HG03066 (cell line): ENCODE measurements at regions not wholly inside any gene's neighbourhood (a gene's known extent, or its start where the extent isn't known, plus 50 kb on each side); places are given as distances from the start of the nearest gene placed in this dataset.
"Not testable (repeated sequence)": the region's sequence is repeated elsewhere in the genome, so short reads cannot be mapped to it uniquely, and the experiment has no call there.

ENCODE experiments used
- ATAC-seq: cut with Tn5 transposase; IDR thresholded peaks from one replicate; pipeline ENCODE4 v1.9.1; 2021; ENCODE audit warnings: low read depth; ENCODE audit not compliant: unreplicated experiment

DNA sequence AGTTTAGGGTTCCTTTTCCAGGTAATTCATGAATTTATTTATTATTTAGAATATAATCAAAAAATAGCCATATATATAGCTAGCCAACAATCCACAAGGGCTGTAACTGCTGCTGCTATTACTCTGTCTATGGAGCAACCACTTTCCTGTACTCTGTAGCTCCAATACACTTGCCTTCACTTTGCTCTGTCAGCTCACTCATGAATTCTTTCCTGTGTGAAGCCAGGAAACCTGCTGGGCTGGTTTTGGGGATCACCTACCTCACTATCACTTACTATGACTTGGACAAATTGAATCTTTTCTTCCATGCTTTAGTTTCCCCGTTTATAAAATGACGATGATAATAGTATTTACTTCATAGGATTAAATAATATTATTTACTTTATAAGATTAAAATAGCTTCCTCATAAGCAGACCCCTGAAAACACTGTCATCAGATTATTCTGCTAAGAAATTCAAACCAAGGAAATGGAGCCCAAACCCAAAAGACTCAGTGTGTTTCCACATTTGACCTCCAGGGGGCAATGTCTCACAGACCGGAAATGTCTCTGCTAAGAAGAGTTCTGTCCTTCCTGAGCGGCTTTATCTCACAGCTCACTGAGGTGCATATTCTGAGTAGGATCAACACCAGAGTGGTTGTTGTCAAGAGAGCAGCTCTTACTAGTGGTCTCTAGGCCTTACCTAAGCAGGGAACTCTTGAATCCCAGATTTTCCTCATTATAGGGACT is 457.1 kb downstream of the DAD1 start:
- no peak for ATAC-seq

DNA sequence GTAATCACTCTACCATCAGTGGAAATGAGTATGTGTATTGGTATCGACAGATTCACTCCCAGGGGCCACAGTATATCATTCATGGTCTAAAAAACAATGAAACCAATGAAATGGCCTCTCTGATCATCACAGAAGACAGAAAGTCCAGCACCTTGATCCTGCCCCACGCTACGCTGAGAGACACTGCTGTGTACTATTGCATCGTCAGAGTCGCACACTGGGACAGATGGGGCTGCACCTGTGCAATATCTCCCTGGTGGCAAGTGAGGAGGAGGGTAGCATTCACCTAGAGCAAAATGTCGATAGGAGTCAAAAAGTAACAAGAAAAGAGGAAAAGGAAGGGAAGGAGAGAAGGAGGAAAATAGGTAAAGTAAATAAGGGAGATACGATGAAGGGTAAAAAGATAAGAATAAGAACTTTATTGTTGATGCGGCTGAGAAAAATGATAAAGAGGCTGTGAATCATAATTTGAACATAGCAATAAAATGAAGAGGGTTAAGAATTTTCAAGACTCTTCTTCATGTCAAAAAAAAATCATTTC is 450.5 kb upstream of the OR4E1 start:
- ATAC-seq = no peak

DNA sequence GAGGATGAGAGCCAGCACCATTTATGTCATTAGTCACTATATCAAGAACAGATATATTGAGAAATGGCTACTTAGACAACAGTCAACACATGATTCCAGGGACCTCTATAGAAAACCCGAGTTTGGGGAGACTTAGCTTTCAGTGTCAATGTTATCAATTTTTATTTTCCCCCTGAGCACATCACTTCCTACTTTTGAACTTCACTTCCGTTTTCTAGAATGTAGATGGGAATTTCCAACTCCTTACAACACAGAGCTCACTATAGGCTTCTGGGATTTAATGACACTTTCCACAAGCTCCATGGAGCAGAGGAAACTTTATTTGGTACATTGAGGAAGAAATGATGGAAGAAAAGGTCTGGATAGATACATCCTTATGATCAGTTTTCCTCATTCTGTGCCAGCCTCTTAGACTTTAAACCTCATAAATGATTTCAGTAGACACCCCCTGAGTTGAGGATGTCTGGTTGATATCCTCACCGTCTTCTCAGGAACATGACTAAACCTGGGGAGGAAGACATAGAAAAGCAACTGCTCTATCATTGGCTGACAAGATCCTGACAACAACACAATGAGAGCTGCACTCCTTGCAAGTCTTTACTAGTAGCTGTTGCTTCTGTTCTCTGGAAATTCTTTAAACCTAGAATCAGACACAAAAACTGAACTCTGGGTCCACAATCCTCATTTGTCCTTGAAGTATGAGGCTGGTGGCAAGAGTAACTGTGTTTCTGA is 449.4 kb upstream of the OR4E1 start:
- ATAC-seq = no peak

DNA sequence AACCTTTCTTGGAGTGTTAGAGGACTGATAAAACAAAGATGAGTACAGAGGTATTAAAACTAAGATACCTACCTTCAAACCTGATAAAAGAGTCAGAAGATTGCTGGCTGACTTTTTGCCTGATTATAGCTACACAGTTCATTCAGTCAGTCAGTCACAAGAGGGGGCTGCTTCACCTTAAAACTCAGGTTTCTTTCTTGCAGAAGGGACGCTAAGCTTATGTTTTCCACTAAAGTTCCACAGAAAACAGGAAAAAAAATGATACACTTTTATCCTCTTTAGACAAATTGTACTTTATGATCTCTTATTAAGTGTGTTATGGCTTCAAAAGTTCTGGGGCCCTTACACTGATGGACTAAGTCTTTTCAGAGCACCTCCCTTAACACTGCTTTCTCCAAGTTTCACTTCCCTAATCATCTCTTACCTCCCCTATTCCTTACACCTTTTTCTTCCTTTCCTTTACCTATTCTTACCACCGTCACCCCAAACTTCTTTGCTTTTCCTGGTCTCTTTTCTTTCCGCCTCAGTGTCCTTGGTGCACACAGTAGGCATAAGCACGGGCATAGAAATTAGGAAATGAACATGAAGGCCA is 448.7 kb upstream of the OR4E1 start:
- ATAC-seq = no peak

DNA sequence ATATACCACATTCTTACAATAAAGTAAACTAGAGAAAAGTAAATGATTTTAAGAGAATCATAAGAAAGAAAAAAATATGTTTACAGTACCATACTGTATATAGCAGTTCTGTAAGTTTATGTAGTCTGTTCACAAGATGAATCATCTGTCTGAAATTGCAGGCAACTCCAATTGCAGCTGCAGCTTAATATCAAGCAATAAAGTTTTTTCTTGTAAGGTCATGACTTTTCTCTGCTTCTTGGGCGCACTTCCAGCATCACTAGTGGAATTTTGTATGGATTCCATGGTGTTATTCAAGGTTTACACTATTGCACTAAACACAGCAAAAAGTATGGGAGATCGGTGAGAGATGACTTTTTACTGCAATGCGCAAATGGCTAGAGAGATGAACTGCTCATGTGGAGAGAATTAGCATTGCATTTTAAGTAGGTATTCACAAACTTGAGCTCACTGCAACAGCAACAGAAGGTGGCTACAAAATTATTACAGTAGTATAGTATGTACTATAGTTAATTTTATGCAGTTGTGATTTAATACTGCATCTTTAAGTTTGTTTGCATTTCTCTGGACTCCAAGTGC is 445.4 kb upstream of the OR4E1 start:
- ATAC-seq = no peak

DNA sequence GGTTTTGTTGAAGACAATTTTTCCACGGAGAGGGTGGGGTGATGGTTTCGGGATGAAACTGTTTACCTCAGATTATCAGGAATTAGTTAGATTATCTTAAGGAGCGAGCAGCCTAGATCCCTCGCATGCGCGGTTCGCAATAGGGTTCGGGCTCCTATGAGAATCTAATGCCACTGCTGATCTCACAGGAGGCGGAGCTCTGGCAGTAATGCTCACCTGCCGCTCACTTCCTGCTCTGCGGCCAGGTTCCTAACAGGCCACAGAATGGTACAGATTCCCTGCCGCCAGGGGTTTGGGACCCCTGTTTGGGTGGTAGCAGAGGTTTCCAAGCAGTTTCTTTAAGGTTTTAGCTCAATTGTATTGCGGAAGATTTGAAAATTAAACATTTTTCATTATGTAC is 439.8 kb upstream of the OR4E1 start:
- no peak for ATAC-seq

DNA sequence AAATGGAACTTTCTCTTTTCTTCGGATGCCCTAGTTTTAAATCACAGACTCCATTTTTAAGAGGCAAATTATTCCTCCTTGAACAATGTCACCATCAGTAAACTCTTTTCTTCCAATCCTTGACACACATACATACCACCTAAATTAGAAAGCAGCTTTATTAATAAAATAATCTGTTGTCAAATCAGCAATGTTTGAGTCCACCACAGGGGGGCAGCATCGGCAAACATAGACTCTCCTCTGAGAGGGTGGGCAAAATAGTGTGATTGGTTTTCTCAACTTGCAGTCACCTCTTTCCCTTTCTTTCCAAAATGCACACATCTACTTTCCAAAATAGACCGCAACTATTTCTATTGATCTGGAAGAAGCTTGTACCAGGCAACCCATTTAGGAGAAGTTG is 438.4 kb upstream of the OR4E1 start:
- no peak for ATAC-seq

DNA sequence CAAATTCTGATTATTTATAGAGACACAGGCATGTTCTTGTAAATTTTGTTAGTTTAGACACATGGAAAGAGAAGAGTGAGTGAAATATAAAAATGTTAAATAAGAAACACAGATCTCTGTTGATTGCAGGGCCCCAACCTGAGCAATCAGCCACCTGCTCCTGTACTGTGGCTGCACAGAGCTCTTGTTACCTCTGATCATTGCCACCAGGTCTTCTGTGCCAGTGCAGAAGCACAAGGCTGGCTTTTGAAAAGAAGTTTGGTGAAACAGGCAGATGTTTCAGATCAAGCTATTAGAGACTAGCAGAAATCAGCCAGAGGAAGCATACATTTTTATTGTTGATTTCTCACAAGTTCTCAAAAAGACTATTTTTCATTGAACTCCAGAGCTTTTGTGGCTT is 434.1 kb upstream of the OR4E1 start:
- ATAC-seq = no peak

DNA sequence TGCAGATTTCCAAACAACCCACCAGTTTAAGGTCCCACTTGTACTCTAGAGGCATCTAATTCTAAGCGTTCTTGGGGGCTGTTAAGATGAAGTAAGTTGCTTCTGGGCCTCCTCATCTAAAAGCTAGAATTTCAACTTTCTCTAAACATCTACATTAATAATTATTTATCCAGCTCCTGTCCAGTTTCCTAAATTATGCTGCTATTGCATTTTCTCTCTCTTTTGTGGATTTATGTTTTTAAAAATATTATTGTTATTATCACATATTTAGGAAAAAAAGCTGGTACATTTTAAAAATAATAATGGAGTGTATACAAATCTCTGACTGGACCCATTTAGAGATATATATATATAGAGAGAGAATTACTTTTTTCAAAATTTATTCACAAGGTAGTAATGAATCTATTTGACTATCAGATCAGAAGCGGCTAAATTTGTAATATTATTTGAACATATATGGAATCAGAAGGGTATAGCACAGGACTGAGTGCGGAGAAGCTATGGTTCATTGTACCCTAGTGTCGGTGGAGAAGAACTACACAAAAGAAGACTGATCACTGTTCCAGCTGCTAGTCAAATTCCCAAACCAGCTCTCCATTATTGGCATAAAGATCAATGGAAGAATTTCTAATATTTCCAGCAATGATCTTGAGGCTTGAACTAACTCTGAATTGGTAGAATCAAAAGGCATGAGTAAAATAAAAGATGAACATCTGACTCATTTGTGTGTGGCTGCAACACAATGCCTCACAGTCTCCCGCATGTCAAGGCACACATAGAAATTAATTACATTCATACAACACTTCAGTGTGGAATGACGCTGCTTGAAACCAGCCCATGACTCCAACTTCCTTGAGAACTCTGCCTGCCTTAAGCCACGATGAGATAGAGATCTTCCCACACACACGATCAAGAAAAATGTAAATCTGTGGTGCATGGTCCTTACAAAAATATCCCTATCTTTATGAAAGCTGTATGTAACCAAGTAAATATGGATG is 433.4 kb upstream of the OR4E1 start:
- ATAC-seq = no peak

DNA sequence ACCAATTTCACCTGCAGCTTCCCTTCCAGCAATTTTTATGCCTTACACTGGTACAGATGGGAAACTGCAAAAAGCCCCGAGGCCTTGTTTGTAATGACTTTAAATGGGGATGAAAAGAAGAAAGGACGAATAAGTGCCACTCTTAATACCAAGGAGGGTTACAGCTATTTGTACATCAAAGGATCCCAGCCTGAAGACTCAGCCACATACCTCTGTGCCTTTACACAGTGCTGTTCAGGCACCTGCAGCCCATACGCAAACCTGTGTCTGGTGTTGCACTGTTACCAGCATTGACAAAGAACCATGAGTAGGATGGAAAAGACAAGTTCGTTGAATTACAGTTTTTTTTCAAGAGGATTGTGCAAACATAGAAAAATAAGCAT is 432.0 kb upstream of the OR4E1 start:
- ATAC-seq = no peak

DNA sequence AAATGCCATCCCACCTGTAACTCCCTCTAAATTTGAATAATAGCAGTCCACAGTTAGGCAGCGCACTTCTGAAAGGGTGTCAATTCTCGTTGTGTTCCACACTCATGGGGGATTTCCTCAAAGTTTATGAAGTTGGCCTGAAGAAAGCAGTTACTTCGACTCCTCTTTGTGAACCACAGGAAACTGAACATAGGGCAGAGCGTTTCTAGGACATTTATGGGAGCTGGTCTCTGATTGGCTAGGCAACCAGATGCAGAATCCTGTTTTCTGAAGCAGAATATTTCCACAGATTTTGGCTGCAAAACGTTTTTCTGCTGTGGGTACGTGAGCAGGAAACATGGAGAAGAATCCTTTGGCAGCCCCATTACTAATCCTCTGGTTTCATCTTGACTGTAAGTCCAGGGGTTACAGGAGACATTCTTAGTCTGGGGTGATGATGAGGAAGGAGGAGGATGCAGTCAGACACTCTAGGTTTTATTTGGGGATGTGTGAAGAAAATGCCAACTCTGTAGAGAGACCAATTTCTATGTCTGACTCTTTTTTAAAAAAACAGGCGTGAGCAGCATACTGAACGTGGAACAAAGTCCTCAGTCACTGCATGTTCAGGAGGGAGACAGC is 431.5 kb upstream of the OR4E1 start:
- no peak for ATAC-seq

DNA sequence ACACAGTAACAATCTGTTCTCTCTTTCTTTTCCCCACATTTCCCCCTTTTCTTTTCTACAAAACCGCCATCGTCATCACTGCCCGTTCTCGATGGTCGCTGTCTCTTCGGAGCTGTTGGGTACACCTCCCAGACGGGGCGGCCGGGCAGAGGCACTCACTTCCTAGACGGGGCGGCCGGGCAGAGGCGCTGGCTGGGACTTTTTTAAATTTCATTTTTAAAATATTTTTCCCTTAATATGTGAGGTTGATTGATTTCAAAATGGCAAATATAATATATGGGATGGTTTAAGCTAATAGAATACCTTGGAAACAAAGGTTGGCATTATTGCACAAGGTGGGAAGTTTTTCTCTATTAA is 427.1 kb upstream of the OR4E1 start:
- ATAC-seq = not testable (repeated sequence)

DNA sequence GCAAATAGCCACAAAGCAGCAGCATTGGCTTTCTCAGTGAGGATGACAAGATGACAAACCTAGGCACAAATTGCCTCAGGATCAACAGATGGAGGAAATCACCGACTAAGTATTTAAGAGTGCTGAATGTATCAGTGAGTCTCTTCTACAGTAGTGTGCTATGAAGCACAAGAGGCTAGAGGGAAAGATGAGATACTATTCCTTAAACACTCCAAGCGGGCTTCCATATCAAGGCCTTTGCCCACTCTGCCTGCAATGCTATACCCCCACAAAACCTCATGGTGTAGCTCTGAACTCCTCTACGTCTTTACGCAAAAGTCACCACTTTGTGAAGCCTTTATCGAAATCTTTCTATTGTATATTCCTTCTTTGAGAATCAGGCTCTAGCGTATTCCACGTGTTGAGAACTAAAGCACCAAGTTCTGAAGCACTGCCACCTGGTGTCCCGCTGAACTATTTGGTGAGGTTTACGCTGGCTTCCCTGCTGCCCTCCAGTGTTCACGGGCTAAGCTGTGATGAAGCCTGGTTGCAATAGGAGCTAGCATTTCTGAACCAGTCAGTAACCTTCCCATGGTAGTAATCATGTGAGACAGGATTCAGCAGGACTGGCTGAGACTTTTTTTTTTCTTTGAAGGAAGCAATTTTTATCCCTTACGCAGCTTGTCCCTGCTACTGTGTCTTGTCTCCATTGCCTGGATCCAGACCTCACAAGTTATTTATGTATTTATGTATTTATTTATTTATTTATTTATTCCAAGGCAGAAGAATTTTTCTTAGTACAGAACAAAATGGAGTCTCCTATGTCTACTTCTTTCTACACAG is 426.5 kb upstream of the OR4E1 start:
- ATAC-seq = no peak

DNA sequence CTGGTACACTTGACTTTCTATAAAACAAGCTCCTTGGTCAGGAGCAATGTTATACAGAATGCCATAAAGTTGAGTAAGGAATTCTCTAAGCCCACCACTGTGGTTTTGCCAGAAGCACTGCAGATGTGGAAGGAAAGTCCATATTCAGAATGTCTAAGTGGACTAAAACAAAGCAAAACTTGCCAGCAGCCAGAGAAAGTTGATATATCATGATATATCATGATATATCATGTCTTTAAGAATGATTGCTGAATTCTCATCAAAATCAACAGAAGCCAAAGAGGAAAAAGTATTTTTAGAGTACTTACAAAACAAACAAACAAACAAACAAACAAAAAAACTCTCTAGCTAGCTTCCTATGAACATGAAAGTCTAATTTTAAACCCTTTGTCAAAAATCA is 424.8 kb upstream of the OR4E1 start:
- no peak for ATAC-seq

DNA sequence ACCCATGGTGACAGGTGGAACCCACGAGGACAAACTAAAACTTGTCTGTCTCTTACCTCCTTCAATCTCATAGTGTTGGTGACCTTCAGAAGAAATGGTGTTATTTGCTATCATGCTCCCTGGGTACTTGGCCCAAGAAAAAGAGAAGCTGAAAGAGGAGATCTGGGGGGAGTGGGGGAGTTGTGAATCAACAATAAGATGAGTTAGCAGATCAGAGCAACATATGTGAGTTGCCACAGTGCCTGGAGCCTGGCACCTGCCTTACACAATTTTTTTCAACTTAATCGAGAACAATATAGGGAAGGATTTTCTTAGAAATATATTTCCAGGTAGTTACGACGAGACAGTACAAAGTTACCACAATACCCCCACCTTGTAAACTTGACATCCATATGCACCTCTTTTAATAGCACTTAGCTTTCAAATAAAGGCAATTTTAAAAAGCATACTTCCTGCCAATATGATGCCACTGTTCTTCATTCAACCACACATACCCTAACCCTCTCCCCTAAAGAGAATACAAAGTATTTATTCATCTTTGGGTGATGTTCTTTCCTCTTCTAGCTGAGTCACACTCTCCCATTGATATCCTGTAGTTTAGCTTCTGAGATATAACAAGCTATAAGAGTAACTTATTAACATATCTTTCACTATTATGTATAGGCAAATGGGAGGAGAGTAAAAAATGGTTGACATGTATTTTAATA is 424.1 kb upstream of the OR4E1 start:
- no peak for ATAC-seq

DNA sequence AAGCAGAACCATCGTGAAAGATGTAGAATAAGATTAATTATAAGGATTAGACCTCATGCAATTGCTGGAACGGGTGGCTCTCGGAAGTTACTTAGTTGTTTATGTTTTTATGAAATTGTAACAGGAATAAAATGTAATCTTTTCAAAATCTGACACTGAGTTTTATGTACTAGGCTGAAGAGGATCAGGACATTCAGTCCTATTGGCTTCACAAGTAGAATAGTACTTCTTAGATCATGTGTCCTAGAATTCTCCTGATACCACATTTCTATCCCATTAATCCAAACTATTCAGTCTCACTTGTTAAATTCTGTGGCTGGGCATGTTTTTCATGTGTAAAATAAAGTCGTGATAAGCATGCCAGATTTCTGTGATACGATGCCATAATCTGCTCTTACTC is 423.5 kb upstream of the OR4E1 start:
- no peak for ATAC-seq

DNA sequence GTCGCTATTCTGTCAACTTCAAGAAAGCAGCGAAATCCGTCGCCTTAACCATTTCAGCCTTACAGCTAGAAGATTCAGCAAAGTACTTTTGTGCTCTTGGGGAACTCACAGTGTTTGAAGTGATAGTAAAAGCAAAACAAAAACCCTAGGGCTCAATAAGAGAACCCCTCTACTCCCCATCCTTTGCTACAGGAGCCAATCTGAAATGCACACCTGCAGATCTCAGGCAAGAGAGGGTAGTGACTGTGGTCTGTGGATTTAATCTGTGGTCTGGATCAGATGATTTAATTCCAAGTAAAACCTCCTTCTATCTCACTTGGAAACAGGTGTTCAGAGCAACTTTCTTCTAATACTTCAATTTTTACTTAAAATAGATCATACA is 422.9 kb upstream of the OR4E1 start:
- ATAC-seq = no peak

DNA sequence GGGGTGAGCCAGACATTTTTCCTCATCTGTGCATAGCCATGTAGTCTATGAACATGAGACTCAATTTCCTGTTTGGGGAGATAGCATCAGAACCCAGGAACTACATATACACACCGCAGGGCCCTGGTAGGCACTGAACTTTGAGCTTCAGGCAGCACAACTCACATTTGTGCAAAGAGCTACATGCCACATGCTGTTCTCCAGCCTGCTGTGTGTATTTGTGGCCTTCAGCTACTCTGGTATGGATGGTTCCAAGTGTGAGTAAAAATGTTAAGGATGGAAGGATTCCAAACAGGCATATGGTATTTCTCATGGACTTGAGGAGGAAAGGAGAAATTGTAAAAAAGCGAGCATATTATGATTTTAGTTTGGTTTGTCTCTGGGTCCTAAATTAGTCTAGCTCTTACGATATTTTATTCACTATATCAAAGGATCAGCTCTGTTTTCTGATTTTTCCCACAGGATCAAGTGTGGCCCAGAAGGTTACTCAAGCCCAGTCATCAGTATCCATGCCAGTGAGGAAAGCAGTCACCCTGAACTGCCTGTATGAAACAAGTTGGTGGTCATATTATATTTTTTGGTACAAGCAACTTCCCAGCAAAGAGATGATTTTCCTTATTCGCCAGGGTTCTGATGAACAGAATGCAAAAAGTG is 422.4 kb upstream of the OR4E1 start:
- ATAC-seq = no peak
